ENCODE measurements at regions not wholly inside any gene's neighbourhood (a gene's known extent, or its start where the extent isn't known, plus 50 kb on each side); places are given as distances from the start of the nearest gene placed in this dataset.

DNA sequence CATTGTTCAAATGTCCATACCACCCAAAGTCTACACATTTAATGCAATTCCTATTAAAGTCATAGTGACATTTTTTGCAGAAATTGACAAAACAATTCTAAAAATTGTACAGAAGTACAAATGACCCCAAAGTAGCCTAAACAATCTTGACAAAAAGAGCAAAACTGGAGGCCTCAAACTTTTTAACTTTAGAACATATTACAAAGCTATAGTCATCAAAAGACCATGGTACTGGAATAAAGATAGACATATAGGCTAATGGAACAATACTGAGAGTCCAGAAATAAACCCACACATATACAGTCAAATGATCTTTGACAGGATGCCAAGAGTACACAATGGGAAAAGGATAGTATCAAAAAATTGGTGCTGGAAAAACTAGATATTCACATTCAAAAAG is 213.2 kb upstream of the SAMSN1 start:
- DNase-seq (ENCODE audit: extremely low read depth, insufficient read length), result no peak
- no peak for TF ChIP-seq CTCF (IDR thresholded peaks at IDR 0.05; ENCODE audit: insufficient read depth, low read length, poor library complexity, severe bottlenecking)

DNA sequence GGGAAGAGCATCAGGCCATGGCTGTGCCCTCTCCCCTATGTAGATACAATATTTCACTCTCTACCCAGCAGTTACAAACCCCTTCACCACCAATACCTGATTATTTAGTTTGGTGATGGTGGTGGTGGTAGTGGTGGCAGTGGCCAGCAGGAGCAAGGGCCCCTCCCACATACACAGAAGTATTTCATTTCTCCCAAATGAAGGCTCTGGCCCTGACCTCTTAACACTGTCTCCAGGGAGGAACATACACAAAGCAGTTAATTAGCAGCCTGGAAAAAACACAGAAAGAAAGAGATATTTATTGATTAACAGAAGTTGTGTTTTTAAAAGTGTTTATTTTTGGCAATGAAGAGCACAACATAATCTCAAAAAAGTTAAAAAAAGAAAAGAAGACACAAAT is 212.7 kb upstream of the SAMSN1 start:
- H3K4me3 ChIP-seq (replicated peaks; ENCODE audit: low read depth, low read length), result no peak overlapping the region
- no peak for DNase-seq (ENCODE audit: extremely low read depth, insufficient read length)
- TF ChIP-seq CTCF (IDR thresholded peaks at IDR 0.05; ENCODE audit: insufficient read depth, low read length, poor library complexity, severe bottlenecking), result no peak
- H3K36me3 ChIP-seq (ENCODE audit: control insufficient read depth, insufficient read depth, low read length), result no peaks in the 10 kb centered on the region
- H3K27me3 ChIP-seq (replicated peaks; ENCODE audit: control insufficient read depth, insufficient read depth, low read length), result no peaks in the 10 kb centered on the region

More for the DNA sequence above, 213.2 kb upstream of the SAMSN1 start:
- no peaks in the 10 kb centered on the region for H3K27me3 ChIP-seq (replicated peaks; ENCODE audit: control insufficient read depth, insufficient read depth, low read length)
- H3K4me3 ChIP-seq (replicated peaks; ENCODE audit: low read depth, low read length), result no peak overlapping the region
- no peaks in the 10 kb centered on the region for H3K36me3 ChIP-seq (ENCODE audit: control insufficient read depth, insufficient read depth, low read length)

- H3K36me3 ChIP-seq (ENCODE audit: control insufficient read depth, insufficient read depth, low read length), result no peaks in the 10 kb centered on the region
- TF ChIP-seq CTCF (IDR thresholded peaks at IDR 0.05; ENCODE audit: insufficient read depth, low read length, poor library complexity, severe bottlenecking), result no peak
- no peak overlapping the region for H3K4me3 ChIP-seq (replicated peaks; ENCODE audit: low read depth, low read length)
- no peaks in the 10 kb centered on the region for H3K27me3 ChIP-seq (replicated peaks; ENCODE audit: control insufficient read depth, insufficient read depth, low read length)
- no peak for DNase-seq (ENCODE audit: extremely low read depth, insufficient read length)
These were observed 211.6 kb upstream of the SAMSN1 start for GRCh38 chr21:14757533-14758327.

DNA sequence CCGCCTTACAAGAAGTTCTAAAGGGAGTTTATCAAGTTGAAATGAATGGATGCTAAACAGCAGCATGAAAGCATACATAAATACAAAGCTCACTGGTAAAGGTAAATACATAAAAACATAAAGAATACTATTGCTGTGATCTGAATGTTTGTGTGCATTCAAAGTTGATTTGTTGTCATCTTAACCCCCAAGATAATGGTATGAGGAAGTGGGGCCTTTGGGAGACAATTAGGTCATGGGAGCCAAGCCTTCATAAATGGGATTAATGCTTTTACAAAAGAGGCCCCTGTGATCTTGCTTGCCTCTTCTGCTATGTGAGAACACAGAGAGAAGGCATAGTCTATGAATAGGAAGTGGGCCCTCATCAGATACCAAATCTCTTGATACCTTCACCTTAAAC is 209.0 kb upstream of the SAMSN1 start:
- no peaks in the 10 kb centered on the region for H3K27me3 ChIP-seq (replicated peaks; ENCODE audit: control insufficient read depth, insufficient read depth, low read length)
- no peak for DNase-seq (ENCODE audit: extremely low read depth, insufficient read length)
- no peak for TF ChIP-seq CTCF (IDR thresholded peaks at IDR 0.05; ENCODE audit: insufficient read depth, low read length, poor library complexity, severe bottlenecking)
- H3K4me3 ChIP-seq (replicated peaks; ENCODE audit: low read depth, low read length), result no peak overlapping the region
- no peaks in the 10 kb centered on the region for H3K36me3 ChIP-seq (ENCODE audit: control insufficient read depth, insufficient read depth, low read length)

DNA sequence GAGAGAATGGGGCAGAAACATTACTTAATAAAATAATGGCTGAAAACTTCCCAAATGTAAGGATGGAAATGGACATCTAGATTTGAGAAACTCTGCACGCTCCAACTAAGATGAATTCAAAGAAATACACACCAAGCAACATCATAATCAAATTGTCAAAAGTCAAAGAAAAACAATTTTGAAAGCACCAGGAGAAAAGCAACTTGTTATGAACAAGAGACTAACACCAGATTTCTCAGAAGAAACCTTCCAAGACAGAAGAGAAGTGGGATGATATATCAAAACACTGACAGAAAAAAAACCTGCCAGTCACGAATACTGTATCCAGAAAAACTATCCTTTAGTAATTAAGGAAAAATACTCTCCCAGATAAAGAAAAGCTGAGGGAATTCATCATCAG is 208.6 kb upstream of the SAMSN1 start:
- no peak for TF ChIP-seq CTCF (IDR thresholded peaks at IDR 0.05; ENCODE audit: insufficient read depth, low read length, poor library complexity, severe bottlenecking)
- Histone ChIP-seq H3K4me3 (replicated peaks; ENCODE audit: low read depth, low read length) (no peak overlapping the region), H3K36me3 (ENCODE audit: control insufficient read depth, insufficient read depth, low read length) (no peaks in the 10 kb centered on the region), H3K27me3 (replicated peaks; ENCODE audit: control insufficient read depth, insufficient read depth, low read length) (no peaks in the 10 kb centered on the region)
- no peak for DNase-seq (ENCODE audit: extremely low read depth, insufficient read length)

GRCh38 chr21:14754259-14754604 is 208.1 kb upstream of the SAMSN1 start:
- TF ChIP-seq CTCF (IDR thresholded peaks at IDR 0.05; ENCODE audit: insufficient read depth, low read length, poor library complexity, severe bottlenecking), result no peak
- DNase-seq (ENCODE audit: extremely low read depth, insufficient read length), result no peak
- no peaks in the 10 kb centered on the region for H3K36me3 ChIP-seq (ENCODE audit: control insufficient read depth, insufficient read depth, low read length)
- no peaks in the 10 kb centered on the region for H3K27me3 ChIP-seq (replicated peaks; ENCODE audit: control insufficient read depth, insufficient read depth, low read length)
- H3K4me3 ChIP-seq (replicated peaks; ENCODE audit: low read depth, low read length), result no peak overlapping the region

Measured in GM06990 (cell line).